ENCODE measurements at regions not wholly inside any gene's neighbourhood (a gene's known extent, or its start where the extent isn't known, plus 50 kb on each side); places are given as distances from the start of the nearest gene placed in this dataset.

GRCh38 chr9:1421436-1421835 is 371.3 kb downstream of the DMRT2 start:
- Histone ChIP-seq H3K9me3 (ENCODE audit: control insufficient read depth, low read length) (no peaks in the 10 kb centered on the region), H3K27me3 (ENCODE audit: control insufficient read depth, insufficient read depth, low read length) (no peaks in the 10 kb centered on the region), H3K27ac (no peak overlapping the region), H3K36me3 (ENCODE audit: control insufficient read depth, insufficient read depth, low read length) (no peaks in the 10 kb centered on the region), H3K4me1 (peaks cover 3% of the 10 kb centered on the region), H3K79me2 (no peaks in the 10 kb centered on the region), H3K4me3 (ENCODE audit: low read depth, low read length) (no peak overlapping the region), H2AFZ (no peak overlapping the region), H3K4me2 (ENCODE audit: low read length) (no peak overlapping the region), H3K9ac (no peak overlapping the region)
- TF ChIP-seq CTCF (IDR thresholded peaks at IDR 0.05), result no peak

- no peak for TF ChIP-seq CTCF (IDR thresholded peaks at IDR 0.05)
- Histone ChIP-seq H3K9me3 (ENCODE audit: control insufficient read depth, low read length) (no peaks in the 10 kb centered on the region), H2AFZ (no peak overlapping the region), H3K4me1 (peaks cover 5% of the 10 kb centered on the region), H3K36me3 (ENCODE audit: control insufficient read depth, insufficient read depth, low read length) (no peaks in the 10 kb centered on the region), H3K27me3 (ENCODE audit: control insufficient read depth, insufficient read depth, low read length) (no peaks in the 10 kb centered on the region), H3K79me2 (no peaks in the 10 kb centered on the region), H3K4me2 (ENCODE audit: low read length) (no peak overlapping the region), H3K4me3 (ENCODE audit: low read depth, low read length) (no peak overlapping the region), H3K9ac (no peak overlapping the region), H3K27ac (no peak overlapping the region)
Measured at GRCh38 chr9:1427875-1428274, 377.7 kb downstream of the DMRT2 start.

GRCh38 chr9:1429297-1429696 is 379.1 kb downstream of the DMRT2 start:
- no peaks in the 10 kb centered on the region for H3K79me2 ChIP-seq
- no peak overlapping the region for H3K4me3 ChIP-seq (ENCODE audit: low read depth, low read length)
- no peaks in the 10 kb centered on the region for H3K9me3 ChIP-seq (ENCODE audit: control insufficient read depth, low read length)
- no peak overlapping the region for H3K4me2 ChIP-seq (ENCODE audit: low read length)
- H3K9ac ChIP-seq, result no peak overlapping the region
- H3K4me1 ChIP-seq, result peaks cover 5% of the 10 kb centered on the region
- no peaks in the 10 kb centered on the region for H3K27me3 ChIP-seq (ENCODE audit: control insufficient read depth, insufficient read depth, low read length)
- no peak overlapping the region for H3K27ac ChIP-seq
- no peaks in the 10 kb centered on the region for H3K36me3 ChIP-seq (ENCODE audit: control insufficient read depth, insufficient read depth, low read length)
- TF ChIP-seq CTCF (IDR thresholded peaks at IDR 0.05), result no peak
- no peak overlapping the region for H2AFZ ChIP-seq

- Histone ChIP-seq H3K4me2 (ENCODE audit: low read length) (no peak overlapping the region), H3K36me3 (ENCODE audit: control insufficient read depth, insufficient read depth, low read length) (no peaks in the 10 kb centered on the region), H3K9ac (no peak overlapping the region), H2AFZ (no peak overlapping the region), H3K4me1 (peaks cover 2% of the 10 kb centered on the region), H3K79me2 (no peaks in the 10 kb centered on the region), H3K4me3 (ENCODE audit: low read depth, low read length) (no peak overlapping the region), H3K9me3 (ENCODE audit: control insufficient read depth, low read length) (no peaks in the 10 kb centered on the region), H3K27ac (no peak overlapping the region), H3K27me3 (ENCODE audit: control insufficient read depth, insufficient read depth, low read length) (no peaks in the 10 kb centered on the region)
- no peak for TF ChIP-seq CTCF (IDR thresholded peaks at IDR 0.05)
Measured at GRCh38 chr9:1431461-1431860, 381.3 kb downstream of the DMRT2 start.

GRCh38 chr9:1434052-1434767 is 384.1 kb downstream of the DMRT2 start:
- Histone ChIP-seq H3K4me1 (no peaks in the 10 kb centered on the region), H3K27me3 (ENCODE audit: control insufficient read depth, insufficient read depth, low read length) (no peaks in the 10 kb centered on the region), H3K9ac (no peak overlapping the region), H3K9me3 (ENCODE audit: control insufficient read depth, low read length) (no peaks in the 10 kb centered on the region), H2AFZ (no peak overlapping the region), H3K4me2 (ENCODE audit: low read length) (no peak overlapping the region), H3K27ac (no peak overlapping the region), H3K79me2 (no peaks in the 10 kb centered on the region), H3K36me3 (ENCODE audit: control insufficient read depth, insufficient read depth, low read length) (no peaks in the 10 kb centered on the region), H3K4me3 (ENCODE audit: low read depth, low read length) (no peak overlapping the region)
- no peak for TF ChIP-seq CTCF (IDR thresholded peaks at IDR 0.05)

Data from parathyroid adenoma (tissue), 2 donors.